ENCODE measurements at regions not wholly inside any gene's neighbourhood (a gene's known extent, or its start where the extent isn't known, plus 50 kb on each side); places are given as distances from the start of the nearest gene placed in this dataset.

DNA sequence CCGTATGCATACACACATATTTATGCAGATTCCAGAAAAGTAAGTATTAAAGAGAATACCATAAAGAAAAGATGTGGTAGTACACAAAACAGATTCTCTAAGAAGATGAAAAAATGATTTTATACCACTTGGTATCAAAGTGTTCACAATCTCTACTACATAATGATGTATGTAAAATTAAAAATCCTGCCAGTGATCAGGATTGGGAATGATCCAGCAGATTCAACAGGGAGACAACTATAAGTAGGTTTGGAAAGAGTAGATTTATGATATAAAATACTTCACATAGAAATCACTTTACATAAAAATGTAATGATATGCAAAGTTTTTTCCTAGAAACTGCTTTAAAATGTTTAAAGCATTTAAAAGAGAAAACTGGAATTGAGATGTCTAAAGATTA, 447.0 kb downstream of the CNTNAP4 start:
- H3K27ac ChIP-seq, result no peak overlapping the region
- H3K4me3 ChIP-seq, result no peak overlapping the region
- H3K36me3 ChIP-seq, result no peaks in the 10 kb centered on the region
- H3K4me1 ChIP-seq, result no peaks in the 10 kb centered on the region
- TF ChIP-seq POLR2A (IDR thresholded peaks at IDR 0.05) (no peak), POLR2AphosphoS5 (IDR thresholded peaks at IDR 0.05) (no peak)
- TF ChIP-seq, protein P1, sequence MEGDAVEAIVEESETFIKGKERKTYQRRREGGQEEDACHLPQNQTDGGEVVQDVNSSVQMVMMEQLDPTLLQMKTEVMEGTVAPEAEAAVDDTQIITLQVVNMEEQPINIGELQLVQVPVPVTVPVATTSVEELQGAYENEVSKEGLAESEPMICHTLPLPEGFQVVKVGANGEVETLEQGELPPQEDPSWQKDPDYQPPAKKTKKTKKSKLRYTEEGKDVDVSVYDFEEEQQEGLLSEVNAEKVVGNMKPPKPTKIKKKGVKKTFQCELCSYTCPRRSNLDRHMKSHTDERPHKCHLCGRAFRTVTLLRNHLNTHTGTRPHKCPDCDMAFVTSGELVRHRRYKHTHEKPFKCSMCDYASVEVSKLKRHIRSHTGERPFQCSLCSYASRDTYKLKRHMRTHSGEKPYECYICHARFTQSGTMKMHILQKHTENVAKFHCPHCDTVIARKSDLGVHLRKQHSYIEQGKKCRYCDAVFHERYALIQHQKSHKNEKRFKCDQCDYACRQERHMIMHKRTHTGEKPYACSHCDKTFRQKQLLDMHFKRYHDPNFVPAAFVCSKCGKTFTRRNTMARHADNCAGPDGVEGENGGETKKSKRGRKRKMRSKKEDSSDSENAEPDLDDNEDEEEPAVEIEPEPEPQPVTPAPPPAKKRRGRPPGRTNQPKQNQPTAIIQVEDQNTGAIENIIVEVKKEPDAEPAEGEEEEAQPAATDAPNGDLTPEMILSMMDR (IDR thresholded peaks at IDR 0.05), result no peak
- DNase-seq (ENCODE audit: low spot score in 2 of 2), result no peak
- intact Hi-C loops (cut with DNase I; ENCODE audit: low total_unique reads), result no loop called here
- H3K27me3 ChIP-seq, result no peaks in the 10 kb centered on the region
- H3K9me3 ChIP-seq, result no peaks in the 10 kb centered on the region

DNA sequence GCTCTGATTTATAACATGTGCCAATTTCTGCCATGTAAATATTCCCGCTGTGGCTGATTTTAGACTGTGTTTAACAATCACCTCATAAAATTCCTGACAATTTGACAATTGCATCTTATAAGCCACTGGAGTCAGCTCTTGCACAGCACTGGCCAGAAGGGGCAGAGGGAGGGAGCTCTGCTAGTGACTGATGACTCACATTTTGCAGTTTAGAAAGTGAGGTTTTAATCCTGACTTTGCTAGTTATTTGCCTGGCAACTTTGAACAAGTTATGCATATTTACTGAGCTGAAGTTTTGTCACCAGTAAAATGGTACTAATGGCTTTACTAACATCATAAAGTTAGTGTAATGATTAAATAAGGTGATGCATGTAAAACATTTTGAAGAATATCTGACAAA, 452.3 kb downstream of the CNTNAP4 start:
- no peak overlapping the region for H3K4me3 ChIP-seq
- H3K9me3 ChIP-seq, result no peaks in the 10 kb centered on the region
- TF ChIP-seq POLR2A (IDR thresholded peaks at IDR 0.05) (no peak), POLR2AphosphoS5 (IDR thresholded peaks at IDR 0.05) (no peak)
- TF ChIP-seq, protein P1 (IDR thresholded peaks at IDR 0.05), result no peak
- H3K36me3 ChIP-seq, result no peaks in the 10 kb centered on the region
- intact Hi-C loops (cut with DNase I; ENCODE audit: low total_unique reads), result no loop called here
- H3K27me3 ChIP-seq, result no peaks in the 10 kb centered on the region
- DNase-seq (ENCODE audit: low spot score in 2 of 2), result no peak
- no peak overlapping the region for H3K27ac ChIP-seq
- no peaks in the 10 kb centered on the region for H3K4me1 ChIP-seq

DNA sequence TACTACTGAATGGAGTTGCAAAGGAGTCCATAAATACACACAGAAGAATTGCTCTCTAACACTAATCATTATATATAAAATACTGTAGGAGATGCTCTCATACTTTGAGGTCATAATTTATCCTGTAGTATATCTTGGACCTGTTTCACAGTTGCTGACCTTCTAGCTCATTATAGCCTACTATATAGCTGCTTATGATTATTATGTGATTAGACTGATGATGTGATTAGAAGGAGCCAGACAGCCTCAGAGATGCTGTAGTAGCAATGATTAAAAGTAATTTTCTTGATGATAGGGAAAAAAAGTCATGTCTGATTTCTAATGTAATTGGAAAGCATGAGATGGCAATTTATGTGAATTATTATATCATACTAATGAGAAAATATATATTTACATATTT, 455.7 kb downstream of the CNTNAP4 start:
- intact Hi-C loops (cut with DNase I; ENCODE audit: low total_unique reads), result no loop called here
- TF ChIP-seq, protein P1 (IDR thresholded peaks at IDR 0.05), result no peak
- TF ChIP-seq POLR2A (IDR thresholded peaks at IDR 0.05) (no peak), POLR2AphosphoS5 (IDR thresholded peaks at IDR 0.05) (no peak)
- Histone ChIP-seq H3K36me3 (no peaks in the 10 kb centered on the region), H3K27me3 (no peaks in the 10 kb centered on the region), H3K4me1 (no peaks in the 10 kb centered on the region), H3K27ac (no peak overlapping the region), H3K9me3 (no peaks in the 10 kb centered on the region), H3K4me3 (no peak overlapping the region)
- no peak for DNase-seq (ENCODE audit: low spot score in 2 of 2)

DNA sequence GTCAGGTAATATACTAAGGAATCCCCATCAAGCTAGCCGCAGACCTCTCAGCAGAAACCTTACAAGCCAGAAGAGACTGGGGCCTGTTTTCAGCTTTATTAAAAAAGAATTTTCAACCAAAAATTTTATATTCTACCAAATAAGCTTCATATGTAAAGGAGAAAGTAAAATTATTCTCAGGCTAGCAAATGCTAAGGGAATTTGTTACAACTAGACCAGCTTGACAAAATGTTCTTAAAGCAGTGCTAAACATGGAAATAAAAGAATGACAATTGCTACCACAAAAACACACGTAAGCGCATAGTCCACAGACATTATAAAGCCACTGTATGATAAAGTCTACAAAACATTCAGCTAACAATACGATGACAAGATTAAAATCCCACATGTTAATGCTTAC, 449.4 kb upstream of the MON1B start:
- no peaks in the 10 kb centered on the region for H3K27me3 ChIP-seq
- intact Hi-C loops (cut with DNase I; ENCODE audit: low total_unique reads), result no loop called here
- TF ChIP-seq POLR2A (IDR thresholded peaks at IDR 0.05) (no peak), POLR2AphosphoS5 (IDR thresholded peaks at IDR 0.05) (no peak)
- TF ChIP-seq, protein P1 (IDR thresholded peaks at IDR 0.05), result no peak
- H3K36me3 ChIP-seq, result no peaks in the 10 kb centered on the region
- peaks cover 6 to 30% of the 10 kb centered on the region in 2 donors for H3K9me3 ChIP-seq
- no peak overlapping the region for H3K4me3 ChIP-seq
- H3K4me1 ChIP-seq, result no peaks in the 10 kb centered on the region
- no peak for DNase-seq (ENCODE audit: low spot score in 2 of 2)
- no peak overlapping the region for H3K27ac ChIP-seq

DNA sequence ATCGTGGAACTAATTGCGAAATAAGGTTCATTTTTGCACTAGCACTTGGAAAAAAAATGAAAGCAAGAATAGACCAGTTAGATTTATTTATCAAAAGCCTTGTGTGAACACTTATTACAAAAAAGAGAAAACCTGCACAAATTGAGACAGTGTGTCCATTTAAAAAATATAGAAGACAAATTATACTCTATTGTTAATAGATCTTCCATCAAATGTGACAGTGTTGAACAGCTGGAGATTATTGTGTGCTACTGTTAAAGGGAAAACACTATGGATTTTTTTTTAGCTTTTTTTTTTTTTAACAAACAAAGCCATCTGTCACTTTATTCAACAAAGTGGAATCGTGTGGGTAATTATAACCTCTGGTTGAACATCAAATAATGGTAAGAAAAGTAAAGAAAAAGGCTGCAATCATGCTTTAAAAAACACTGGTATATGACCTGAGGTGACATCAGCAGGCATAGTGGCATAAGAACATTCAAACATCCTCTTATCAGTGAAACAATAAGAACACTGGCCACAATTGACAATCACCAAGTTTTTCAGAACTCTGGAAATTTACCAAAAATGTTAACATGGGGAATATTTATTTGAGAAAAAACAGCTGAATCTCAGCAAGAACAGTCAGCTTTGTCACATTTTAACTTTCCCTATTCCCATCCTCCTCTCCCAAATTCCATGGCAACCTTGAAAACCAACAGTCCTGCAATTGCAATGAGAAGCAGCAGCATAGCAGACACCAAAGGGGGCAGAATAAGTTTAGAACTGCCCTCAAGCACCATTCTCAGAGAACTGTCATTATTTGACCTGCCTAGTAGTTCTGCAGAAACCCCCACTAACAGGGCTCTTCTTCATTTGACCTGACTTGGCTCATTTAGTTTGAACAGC, 442.3 kb upstream of the MON1B start:
- no peak for TF ChIP-seq POLR2AphosphoS5 (IDR thresholded peaks at IDR 0.05)
- TF ChIP-seq, protein P1 (IDR thresholded peaks at IDR 0.05), result no peak
- TF ChIP-seq POLR2A (IDR thresholded peaks at IDR 0.05), result no peak
- no peak overlapping the region for H3K4me3 ChIP-seq
- intact Hi-C loops (cut with DNase I; ENCODE audit: low total_unique reads), result no loop called here
- H3K27ac ChIP-seq, result no peak overlapping the region
- no peaks in the 10 kb centered on the region for H3K27me3 ChIP-seq
- H3K36me3 ChIP-seq, result no peaks in the 10 kb centered on the region
- no peaks in the 10 kb centered on the region for H3K9me3 ChIP-seq
- no peaks in the 10 kb centered on the region for H3K4me1 ChIP-seq
- no peak for DNase-seq (ENCODE audit: low spot score in 2 of 2)

Data from breast epithelium (tissue), 4 donors.